Cardiac septum (tissue), 1 donor: ENCODE measurements at regions not wholly inside any gene's neighbourhood (a gene's known extent, or its start where the extent isn't known, plus 50 kb on each side); places are given as distances from the start of the nearest gene placed in this dataset.

Experiments used
- DNase-seq: peaks from one replicate; pipeline ENCODE4 v3.0.0-alpha.2; 2020; ENCODE audit warnings: low spot score
- intact Hi-C: fragments of 100-400 bp; cut with DNase I; formaldehyde crosslinking; loops from one replicate; pipeline ENCODE4 v1.14.0; 2022
- donor health status: DM: no; HTN: no; CAD: no.

DNA sequence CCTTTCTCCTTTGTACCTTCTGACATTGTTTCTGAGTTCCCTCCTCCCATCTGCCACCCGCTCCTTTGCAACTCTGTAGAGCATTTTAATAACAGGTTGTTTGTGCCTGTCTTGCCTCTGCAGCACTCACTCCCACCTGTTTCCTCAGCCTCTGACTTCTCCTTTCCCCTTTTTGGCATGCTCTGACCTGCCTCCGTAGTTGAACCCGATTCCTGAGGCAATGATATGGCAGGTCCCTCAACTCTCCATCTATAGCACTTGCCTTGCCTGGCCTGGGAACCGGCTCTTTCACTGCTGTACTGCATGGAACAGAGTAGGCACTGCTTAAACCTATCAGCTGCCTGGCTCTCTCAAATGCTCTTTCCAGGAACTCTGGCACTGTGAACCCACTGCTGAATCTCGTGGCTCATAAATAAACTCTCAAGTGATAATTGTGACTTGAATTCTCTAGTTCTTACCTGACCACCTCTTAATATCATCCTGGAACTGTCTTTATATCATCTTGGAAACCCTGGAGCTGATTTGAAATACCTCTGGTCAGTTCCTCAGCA, 50.3 kb downstream of the UTRN start:
- no peak for DNase-seq
- intact Hi-C loops, result no loop called here

DNA sequence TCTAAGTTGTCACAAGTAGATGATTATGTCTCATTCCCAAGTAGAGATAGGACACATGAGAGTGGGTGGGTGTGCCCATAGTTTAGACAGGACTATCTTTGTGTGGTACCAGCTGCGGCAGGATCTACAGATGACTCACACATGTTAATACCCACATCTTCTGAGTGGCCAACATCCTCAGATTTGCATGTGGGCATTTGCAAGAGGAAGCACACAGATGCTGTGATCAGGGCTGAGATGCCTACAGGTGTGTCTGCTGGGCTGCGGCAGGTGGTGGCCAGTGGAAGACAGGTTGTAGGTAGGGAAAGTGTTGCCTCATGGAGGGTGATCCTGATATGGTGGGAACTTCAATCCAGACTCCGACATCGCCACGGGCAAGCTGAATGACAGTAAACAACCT, 50.8 kb downstream of the UTRN start:
- intact Hi-C loops, result no loop called here
- DNase-seq, result no peak

DNA sequence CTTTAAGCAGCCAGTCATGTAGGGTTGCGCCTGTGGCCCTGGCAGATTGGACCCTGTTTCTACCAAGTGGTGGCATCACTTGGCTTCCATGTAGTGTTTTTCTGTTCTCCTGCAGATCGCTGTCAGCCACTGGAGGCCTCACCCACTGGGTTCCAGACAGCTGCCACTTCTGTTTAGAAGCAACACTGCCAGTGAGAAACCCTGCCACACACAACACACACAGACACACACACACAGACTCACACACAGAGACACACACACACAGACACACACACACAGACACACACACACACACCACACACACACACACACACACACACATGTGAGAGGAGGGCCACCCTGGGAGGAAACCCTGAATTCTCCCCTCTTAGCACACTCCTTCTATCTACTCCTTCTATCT, 51.8 kb downstream of the UTRN start:
- no peak for DNase-seq
- intact Hi-C loops, result no loop called here

GRCh38 chr6:144338474-144338873, 53.3 kb downstream of the UTRN start:
- no peak for DNase-seq
- intact Hi-C loops, result no loop called here

GRCh38 chr6:144338951-144339700, 54.0 kb downstream of the UTRN start:
- intact Hi-C loops, result no loop called here
- DNase-seq, result no peak

- intact Hi-C loops, result no loop called here
- no peak for DNase-seq
Measured at GRCh38 chr6:144339859-144340452, 54.8 kb downstream of the UTRN start.

DNA sequence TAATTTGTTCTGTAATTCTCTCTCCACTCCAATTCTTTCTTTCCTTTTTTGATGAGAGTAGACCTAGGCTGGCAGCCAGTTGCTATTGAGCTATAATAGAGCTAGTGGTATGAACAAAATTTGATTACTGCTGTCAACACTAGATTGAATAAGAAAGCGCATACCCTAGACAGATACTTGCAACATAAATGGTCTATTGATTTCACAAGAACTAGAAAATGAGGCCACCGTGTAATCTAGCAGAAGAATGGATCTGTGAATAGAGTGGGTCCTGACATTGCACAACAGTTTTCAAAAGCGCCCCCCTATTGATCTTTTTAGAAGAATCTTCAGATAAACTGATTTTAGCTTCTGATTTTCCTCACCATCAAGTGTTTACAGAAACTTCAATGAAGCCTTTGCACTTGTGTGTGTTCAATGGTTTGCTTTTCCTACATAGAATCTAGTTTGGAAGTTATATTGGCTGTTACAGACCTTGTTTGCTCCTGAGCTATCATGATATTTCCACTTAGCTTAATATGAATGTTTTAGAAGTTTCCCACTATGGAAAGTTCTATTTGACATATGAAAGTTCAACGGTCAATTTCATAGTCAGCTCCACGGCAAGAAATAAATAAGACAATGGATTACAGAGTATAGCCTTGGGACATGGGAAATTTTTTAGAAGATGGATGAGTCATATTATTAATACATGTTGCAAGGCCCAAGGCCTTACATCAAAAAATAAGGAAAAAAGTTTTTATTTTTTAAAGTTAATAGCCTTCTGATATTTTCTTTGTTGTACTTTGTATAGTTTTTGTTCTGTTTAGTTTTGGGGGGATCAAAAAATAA, 55.6 kb downstream of the UTRN start:
- no peak for DNase-seq
- intact Hi-C loops, result no loop called here

- intact Hi-C loops, result no loop called here
- DNase-seq, result no peak
Measured at GRCh38 chr6:144341831-144342527, 56.8 kb downstream of the UTRN start.

DNA sequence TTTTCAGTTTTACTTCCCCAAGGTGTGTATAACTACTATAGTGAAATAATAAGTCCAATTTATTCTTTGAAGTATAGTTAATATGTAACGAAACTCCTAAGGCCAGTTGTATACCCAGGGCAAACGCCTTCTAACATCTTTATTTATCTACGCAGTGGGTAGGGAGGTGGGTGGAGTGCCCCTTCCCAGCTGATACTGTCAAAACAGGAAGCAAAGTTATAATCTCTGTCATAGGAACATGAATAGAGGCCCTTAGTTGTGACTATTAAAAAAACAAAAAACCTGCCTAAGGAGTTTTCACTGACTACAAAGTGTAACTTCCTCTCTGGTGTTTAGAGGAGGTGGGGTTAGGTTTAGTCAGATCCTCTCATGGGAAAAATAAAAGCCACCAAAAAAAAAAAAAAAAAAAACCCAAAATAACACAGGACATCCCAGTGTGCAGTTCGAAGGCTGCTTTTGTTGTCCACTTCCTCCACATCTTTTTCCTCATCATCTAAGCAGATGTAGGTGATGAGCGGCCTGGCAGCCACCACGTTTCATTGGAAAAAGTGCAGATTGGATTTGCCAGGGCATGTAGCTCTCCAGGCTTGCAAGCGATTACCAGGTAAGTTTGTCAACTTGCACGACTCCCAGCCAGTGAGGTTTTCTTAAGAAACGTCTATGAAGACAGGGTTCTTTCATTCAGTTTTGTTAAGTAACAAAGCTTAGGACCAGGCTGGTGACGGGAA, 58.7 kb downstream of the UTRN start:
- intact Hi-C loops, result no loop called here
- no peak for DNase-seq

GRCh38 chr6:144344646-144345045, 59.5 kb downstream of the UTRN start:
- no peak for DNase-seq
- intact Hi-C loops, result no loop called here

DNA sequence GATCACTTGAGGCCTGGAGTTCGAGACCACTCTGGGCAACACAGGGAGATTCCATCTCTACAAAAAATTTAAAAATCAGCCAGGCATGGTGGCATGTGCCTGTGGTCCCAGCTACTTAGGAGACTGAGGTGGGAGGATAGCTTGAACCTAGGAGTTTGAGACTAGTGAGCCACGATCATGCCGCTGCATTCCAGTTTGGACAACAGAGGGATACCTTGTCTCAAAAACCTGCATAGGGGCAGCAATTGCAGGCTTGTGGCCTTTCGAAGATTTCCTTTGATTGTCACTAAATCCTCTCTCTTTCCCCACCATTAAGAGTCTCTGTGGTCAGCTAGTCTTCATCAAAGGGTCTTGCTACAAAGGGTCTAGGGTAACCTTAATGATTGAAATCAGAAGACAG, 60.3 kb downstream of the UTRN start:
- intact Hi-C loops, result no loop called here
- no peak for DNase-seq

GRCh38 chr6:144346719-144347447, 61.7 kb downstream of the UTRN start:
- intact Hi-C loops, result no loop called here
- no peak for DNase-seq

- intact Hi-C loops, result no loop called here
- no peak for DNase-seq
Measured at GRCh38 chr6:144347448-144347759, 62.3 kb downstream of the UTRN start.

GRCh38 chr6:144347933-144348332, 62.8 kb downstream of the UTRN start:
- intact Hi-C loops, result no loop called here
- DNase-seq, result no peak

GRCh38 chr6:144349690-144350527, 64.8 kb downstream of the UTRN start:
- intact Hi-C loops, result no loop called here

GRCh38 chr6:144350528-144350880, 65.4 kb downstream of the UTRN start:
- intact Hi-C loops, result no loop called here
- DNase-seq, result no peak

More at GRCh38 chr6:144349690-144350527, 64.8 kb downstream of the UTRN start:
- no peak for DNase-seq

GRCh38 chr6:144351379-144352127, 66.4 kb downstream of the UTRN start:
- intact Hi-C loops, result no loop called here
- DNase-seq, result no peak
